Esophagus muscularis mucosa (tissue), 4 donors: ENCODE measurements at regions not wholly inside any gene's neighbourhood (a gene's known extent, or its start where the extent isn't known, plus 50 kb on each side); places are given as distances from the start of the nearest gene placed in this dataset.
"Not testable (repeated sequence)": the region's sequence is repeated elsewhere in the genome, so short reads cannot be mapped to it uniquely, and the experiment has no call there.

Experiments used
- DNase-seq: peaks from one replicate; pipeline ENCODE4 v3.0.0-alpha.2; 2017; ENCODE audit errors: extremely low spot score
- H3K27ac ChIP-seq, 4 donors: fragments of 200-600 bp; sonication (generic); replicated peaks in 1 of 4; 1 replicate in 3 of 4; 2 replicates in 1 of 4; pipeline ENCODE4 v1.5.1; 2016 to 2019; ENCODE audit warnings: mild to moderate bottlenecking in 1 of 4
- H3K27me3 ChIP-seq, 4 donors: fragments of 200-600 bp; sonication (generic); one replicate each; pipeline versions ENCODE4 v1.5.1 to v1.6.0; 2016 to 2019
- H3K36me3 ChIP-seq, 4 donors: fragments of 200-600 bp; sonication (generic); one replicate each; pipeline ENCODE4 v1.5.1; 2016 to 2019
- H3K4me1 ChIP-seq, 4 donors: fragments of 200-600 bp; sonication (generic); one replicate each; pipeline ENCODE4 v1.5.1; 2016 to 2019
- H3K4me3 ChIP-seq, 4 donors: fragments of 200-600 bp; sonication (generic); 1 replicate in 2 of 4; 2 replicates in 2 of 4; pipeline ENCODE4 v1.5.1; 2016 to 2019; ENCODE audit warnings: mild to moderate bottlenecking in 4 of 4, moderate library complexity in 1 of 4
- H3K9me3 ChIP-seq, 4 donors: fragments of 200-600 bp; sonication (generic); 1 replicate in 3 of 4; 2 replicates in 1 of 4; pipeline ENCODE4 v1.5.1; 2016 to 2019
- EP300 ChIP-seq: sonication (generic); formaldehyde crosslinking; IDR thresholded peaks from one replicate; pipeline ENCODE4 v1.6.1; 2017; ENCODE audit warnings: antibody characterized with exemption
- POLR2A ChIP-seq: fragments of 450-650 bp; IDR thresholded peaks from one replicate; pipeline ENCODE4 v1.6.1; 2017; ENCODE audit warnings: antibody characterized with exemption, moderate library complexity, mild to moderate bottlenecking, low read depth
- POLR2AphosphoS5 ChIP-seq, 2 donors: sonication (generic); formaldehyde crosslinking; IDR thresholded peaks; one replicate each; pipeline ENCODE4 v1.6.1; 2017; ENCODE audit warnings: antibody characterized with exemption in 2 of 2
- WGBS: methylation state at CpG from one replicate; pipeline ENCODE4 v1.1.5; 2018; 5-methylcytosine and 5-hydroxymethylcytosine counted together
- intact Hi-C: fragments of 100-400 bp; cut with DNase I; formaldehyde crosslinking; loops from one replicate; pipeline ENCODE4 v1.15.1; 2023
- TF ChIP-seq, protein P1 (sequence below), 3 experiments: fragments of 200-600 bp in 2 of 3; fragments of 450-650 bp in 1 of 3; sonication (generic) in 2 of 3; IDR thresholded peaks; one replicate each; pipeline ENCODE4 v1.5.1; 2017 to 2019; ENCODE audit warnings: antibody characterized with exemption in 3 of 3, mild to moderate bottlenecking in 2 of 3, moderate library complexity in 1 of 3

DNA sequence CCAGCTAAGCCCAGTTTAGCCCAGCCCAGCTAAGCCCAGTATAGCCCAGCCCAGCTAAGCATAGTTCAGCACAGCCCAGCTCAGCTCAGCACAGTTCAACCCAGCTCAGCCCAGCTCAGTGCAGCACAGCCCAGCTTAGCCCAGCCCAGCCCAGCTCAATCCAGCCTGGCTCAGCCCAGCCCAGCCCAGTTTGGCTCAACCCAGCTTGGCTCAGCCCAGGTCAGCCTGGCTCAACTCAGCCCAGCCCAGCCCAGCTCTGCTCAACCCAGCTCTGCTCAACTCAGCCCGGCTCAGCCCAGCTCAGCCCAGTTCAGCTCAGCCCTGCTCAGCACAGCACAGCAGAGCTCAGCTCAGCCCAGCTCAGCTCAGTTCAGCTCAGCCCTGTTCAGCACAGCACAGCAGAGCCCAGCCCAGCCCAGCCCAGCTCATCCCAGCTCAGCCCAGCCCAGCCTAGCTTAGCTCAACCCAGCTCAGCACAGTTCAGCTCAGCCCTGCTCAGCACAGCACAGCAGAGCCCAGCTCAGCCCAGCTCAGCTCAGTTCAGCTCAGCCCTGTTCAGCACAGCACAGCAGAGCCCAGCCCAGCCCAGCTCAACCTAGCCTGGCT is 330.9 kb downstream of the TMEM121 start:
- intact Hi-C loops, result no loop called here
- H3K4me1 ChIP-seq, result no peaks in the 10 kb centered on the region
- no peaks in the 10 kb centered on the region for H3K9me3 ChIP-seq
- no peak for DNase-seq
- TF ChIP-seq POLR2A (no peak), EP300 (no peak), POLR2AphosphoS5 (IDR thresholded peaks at IDR 0.05) (no peak)
- no peaks in the 10 kb centered on the region for H3K36me3 ChIP-seq
- H3K27me3 ChIP-seq, result peaks cover 0 to 4% (median 0%) of the 10 kb centered on the region in 4 donors
- H3K27ac ChIP-seq, result no peak overlapping the region
- 100% methylated on average over 1 of the region's 1 CpG for WGBS
- no peak overlapping the region for H3K4me3 ChIP-seq

DNA sequence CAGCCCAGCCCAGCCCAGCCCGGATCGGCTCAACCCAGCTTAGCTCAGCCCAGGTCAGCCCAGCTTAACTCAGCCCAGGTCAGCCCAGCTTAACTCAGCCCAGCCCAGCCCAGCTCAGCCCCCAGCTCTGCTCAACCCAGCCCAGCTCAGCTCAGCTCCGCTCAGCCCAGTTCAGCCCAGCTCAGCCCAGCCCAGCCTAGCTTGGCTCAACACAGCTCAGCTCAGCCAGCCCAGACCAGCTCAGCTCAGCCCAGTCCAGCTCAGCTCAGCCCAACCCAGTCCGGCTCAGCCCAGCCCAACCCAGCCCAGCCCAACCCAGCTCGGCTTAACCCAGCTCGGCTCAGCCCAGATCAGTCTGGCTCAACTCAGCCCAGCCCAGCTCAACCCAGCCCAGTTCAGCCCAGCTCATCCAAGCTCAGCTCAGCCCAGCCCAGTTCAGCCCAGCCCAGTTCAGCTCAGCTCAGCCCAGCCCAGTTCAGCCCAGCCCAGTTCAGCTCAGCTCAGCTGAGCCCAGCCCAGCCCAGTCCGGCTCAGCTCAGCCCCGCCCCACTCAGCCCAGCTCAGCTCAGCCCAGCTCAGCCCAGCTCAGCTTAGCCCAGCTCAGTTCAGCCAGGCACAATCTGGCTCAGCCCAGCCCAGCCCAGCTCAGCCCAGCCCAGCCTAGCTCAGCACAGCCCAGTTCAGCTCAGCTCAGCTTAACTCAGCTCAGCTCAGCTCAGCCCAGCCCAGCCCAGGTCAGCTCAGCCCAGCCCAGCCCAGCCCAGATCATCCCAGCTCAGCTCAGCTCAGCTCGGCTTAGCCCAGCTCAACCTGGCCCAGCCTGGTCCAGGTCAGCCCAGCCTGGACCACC is 331.7 kb downstream of the TMEM121 start:
- WGBS, result 78% methylated on average over 3 of the region's 9 CpGs

DNA sequence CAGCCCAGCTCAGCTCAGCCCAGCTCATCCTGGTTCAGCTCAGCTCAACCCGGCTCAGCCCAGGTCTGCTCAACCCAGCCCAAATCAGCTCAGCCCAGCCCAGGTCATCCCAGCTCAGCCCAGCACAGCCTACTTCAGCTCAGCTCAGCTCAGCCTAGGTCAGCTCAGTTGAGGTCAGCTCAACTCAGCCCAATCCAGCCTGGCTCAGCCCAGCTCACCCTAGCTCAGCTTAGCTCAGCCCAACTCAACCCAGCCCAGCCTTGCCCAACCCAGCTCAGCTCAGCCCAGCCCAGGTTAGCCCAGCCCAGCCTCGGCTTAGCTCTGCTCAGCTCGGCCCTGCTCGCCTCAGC is 332.3 kb downstream of the TMEM121 start:
- no peaks in the 10 kb centered on the region for H3K36me3 ChIP-seq
- intact Hi-C loops, result no loop called here
- peaks cover 0 to 10% (median 0%) of the 10 kb centered on the region in 4 donors for H3K27me3 ChIP-seq
- no peak overlapping the region for H3K27ac ChIP-seq
- no peak overlapping the region for H3K4me3 ChIP-seq
- DNase-seq, result no peak
- 89% methylated on average over 3 of the region's 4 CpGs for WGBS
- H3K9me3 ChIP-seq, result no peaks in the 10 kb centered on the region
- TF ChIP-seq EP300 (no peak), POLR2AphosphoS5 (IDR thresholded peaks at IDR 0.05) (no peak), POLR2A (no peak)
- TF ChIP-seq, protein P1, sequence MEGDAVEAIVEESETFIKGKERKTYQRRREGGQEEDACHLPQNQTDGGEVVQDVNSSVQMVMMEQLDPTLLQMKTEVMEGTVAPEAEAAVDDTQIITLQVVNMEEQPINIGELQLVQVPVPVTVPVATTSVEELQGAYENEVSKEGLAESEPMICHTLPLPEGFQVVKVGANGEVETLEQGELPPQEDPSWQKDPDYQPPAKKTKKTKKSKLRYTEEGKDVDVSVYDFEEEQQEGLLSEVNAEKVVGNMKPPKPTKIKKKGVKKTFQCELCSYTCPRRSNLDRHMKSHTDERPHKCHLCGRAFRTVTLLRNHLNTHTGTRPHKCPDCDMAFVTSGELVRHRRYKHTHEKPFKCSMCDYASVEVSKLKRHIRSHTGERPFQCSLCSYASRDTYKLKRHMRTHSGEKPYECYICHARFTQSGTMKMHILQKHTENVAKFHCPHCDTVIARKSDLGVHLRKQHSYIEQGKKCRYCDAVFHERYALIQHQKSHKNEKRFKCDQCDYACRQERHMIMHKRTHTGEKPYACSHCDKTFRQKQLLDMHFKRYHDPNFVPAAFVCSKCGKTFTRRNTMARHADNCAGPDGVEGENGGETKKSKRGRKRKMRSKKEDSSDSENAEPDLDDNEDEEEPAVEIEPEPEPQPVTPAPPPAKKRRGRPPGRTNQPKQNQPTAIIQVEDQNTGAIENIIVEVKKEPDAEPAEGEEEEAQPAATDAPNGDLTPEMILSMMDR (IDR thresholded peaks at IDR 0.05), result no peak
- H3K4me1 ChIP-seq, result no peaks in the 10 kb centered on the region

More for the DNA sequence above, 331.7 kb downstream of the TMEM121 start:
- no peaks in the 10 kb centered on the region for H3K4me1 ChIP-seq
- H3K27ac ChIP-seq, result no peak overlapping the region
- H3K27me3 ChIP-seq, result peaks cover 0 to 4% (median 0%) of the 10 kb centered on the region in 4 donors
- intact Hi-C loops, result no loop called here
- H3K36me3 ChIP-seq, result no peaks in the 10 kb centered on the region
- TF ChIP-seq POLR2A (no peak), POLR2AphosphoS5 (IDR thresholded peaks at IDR 0.05) (no peak), EP300 (no peak)
- TF ChIP-seq, protein P1 (IDR thresholded peaks at IDR 0.05), result no peak
- H3K9me3 ChIP-seq, result no peaks in the 10 kb centered on the region
- no peak overlapping the region for H3K4me3 ChIP-seq
- DNase-seq, result no peak

DNA sequence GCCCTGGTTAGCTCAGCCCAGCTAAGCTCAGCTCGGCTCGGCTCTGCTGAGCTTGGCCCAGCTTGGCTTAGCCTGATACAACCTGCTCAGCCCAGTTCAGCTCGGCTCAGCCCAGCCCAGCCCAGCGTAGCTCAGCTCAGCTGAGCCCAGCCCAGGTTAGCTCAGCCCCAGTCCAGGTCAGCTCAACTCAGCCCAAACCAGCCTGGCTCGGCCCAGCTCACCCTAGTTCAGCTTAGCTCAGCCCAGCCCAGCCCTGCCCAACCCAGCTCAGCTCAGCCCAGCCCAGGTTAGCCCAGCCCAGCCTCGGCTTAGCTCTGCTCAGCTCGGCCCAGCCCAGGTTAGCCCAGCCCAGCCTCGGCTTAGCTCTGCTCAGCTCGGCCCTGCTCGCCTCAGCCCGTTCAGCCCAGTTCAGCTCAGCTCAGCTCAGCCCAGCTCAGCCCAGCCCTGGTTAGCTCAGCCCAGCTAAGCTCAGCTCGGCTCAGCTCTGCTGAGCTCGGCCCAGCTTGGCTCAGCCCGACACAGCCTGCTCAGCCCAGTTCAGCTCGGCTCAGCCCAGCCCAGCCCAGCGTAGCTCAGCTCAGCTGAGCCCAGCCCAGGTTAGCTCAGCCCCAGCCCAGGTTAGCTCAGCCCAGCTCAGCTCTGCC is 332.8 kb downstream of the TMEM121 start:
- DNase-seq, result not testable (repeated sequence)
- WGBS, result 94% methylated on average over 7 of the region's 16 CpGs

DNA sequence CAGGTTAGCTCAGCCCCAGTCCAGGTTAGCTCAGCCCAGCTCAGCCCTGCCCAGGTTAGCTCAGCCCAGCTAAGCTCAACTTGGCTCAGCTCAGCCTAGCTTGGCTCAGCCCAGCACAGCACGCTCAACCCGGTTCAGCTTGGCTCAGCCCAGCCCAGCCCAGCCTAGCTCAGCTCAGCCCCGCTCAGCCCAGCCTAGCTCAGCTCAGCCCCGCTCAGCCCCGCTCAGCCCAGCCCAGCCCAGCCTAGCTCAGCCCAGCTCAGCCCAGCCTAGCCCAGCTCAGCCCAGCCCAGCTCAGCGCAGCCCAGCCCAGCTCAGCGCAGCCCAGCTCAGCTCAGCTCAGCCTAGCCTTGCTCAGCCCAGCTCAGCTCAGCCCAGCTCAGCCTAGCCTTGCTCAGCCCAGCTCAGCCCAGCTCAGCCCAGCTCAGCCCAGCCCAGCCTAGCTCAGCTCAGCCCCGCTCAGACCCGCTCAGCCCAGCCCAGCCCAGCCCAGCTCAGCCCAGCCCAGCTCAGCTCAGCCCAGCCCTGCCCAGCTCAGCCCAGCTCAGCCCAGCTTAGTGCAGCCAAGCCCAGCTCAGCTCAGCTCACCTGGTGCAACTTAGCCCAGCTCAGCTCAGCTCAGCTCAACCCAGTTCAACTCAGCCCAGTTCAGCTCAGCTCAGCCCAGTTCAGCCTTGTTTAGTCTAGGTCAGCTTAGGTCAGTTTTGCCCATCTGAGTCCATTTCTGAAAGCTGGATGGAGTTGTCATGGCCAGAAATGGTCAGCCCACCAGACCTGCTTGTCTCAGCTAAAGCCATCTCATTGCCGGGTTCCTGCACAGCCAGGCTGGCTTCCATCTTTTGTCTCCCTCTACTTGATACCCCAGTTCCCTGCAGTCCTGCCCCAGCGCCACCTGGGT is 333.6 kb downstream of the TMEM121 start:
- peaks cover 0 to 22% (median 0%) of the 10 kb centered on the region in 4 donors for H3K27me3 ChIP-seq
- intact Hi-C loops, result no loop called here
- no peaks in the 10 kb centered on the region for H3K9me3 ChIP-seq
- no peak overlapping the region for H3K4me3 ChIP-seq
- H3K27ac ChIP-seq, result no peak overlapping the region
- WGBS, result 90% methylated on average over 9 of the region's 11 CpGs
- no peaks in the 10 kb centered on the region for H3K36me3 ChIP-seq
- no peak for DNase-seq
- TF ChIP-seq, protein P1 (IDR thresholded peaks at IDR 0.05), result no peak
- TF ChIP-seq POLR2A (no peak), EP300 (no peak), POLR2AphosphoS5 (IDR thresholded peaks at IDR 0.05) (no peak)
- no peaks in the 10 kb centered on the region for H3K4me1 ChIP-seq

More for the DNA sequence above, 332.8 kb downstream of the TMEM121 start:
- H3K27ac ChIP-seq, H3K4me3 ChIP-seq, H3K9me3 ChIP-seq, H3K4me1 ChIP-seq, intact Hi-C loops, H3K36me3 ChIP-seq: not testable (repeated sequence)
- H3K27me3 ChIP-seq, result peaks cover 0 to 14% (median 0%) of the 10 kb centered on the region in 4 donors
